Coronary artery (tissue), 2 donors: ENCODE measurements at regions not wholly inside any gene's neighbourhood (a gene's known extent, or its start where the extent isn't known, plus 50 kb on each side); places are given as distances from the start of the nearest gene placed in this dataset.

Experiments used
- DNase-seq: peaks from one replicate; pipeline ENCODE4 v3.0.0-alpha.2; 2017; ENCODE audit warnings: low spot score
- H3K27ac ChIP-seq, 2 donors: fragments of 200-600 bp; sonication (generic); one replicate each; pipeline ENCODE4 v1.5.1; 2016 to 2019
- H3K4me3 ChIP-seq: fragments of 200-600 bp; sonication (generic); 2 replicates; pipeline ENCODE4 v1.5.1; 2016; ENCODE audit warnings: mild to moderate bottlenecking, moderate library complexity
- TF ChIP-seq, protein P1 (sequence below): fragments of 200-600 bp; sonication (generic); IDR thresholded peaks from one replicate; pipeline ENCODE4 v1.5.1; 2019; ENCODE audit warnings: antibody characterized with exemption

DNA sequence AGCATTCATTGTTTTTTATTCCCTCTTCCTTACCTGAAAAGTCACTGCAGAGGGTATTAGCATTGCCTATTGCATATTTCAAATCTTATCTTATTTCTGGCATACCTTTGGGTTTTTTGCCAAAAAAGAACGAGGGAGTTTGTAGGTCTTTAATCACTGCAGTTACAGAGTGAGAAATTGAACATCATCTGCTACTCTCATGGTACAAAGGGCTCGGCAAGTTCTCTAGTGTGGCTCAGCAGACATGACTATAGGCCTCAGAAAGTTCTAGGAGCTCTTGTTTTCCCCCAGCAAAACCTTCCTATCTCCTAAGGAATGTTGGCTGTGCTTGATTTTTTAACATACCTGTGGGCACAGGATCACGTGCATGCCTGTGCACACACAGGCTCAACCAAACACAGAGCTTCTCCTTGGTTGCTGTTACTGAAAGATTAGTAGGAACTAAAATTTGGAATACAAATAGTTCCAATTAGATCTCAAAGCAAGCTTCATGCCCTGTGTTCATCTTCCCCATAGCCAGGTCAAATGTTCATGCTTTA lies 69.7 kb downstream of the CCDC185 start:
- no peak overlapping the region for H3K27ac ChIP-seq
- no peak for DNase-seq
- H3K4me3 ChIP-seq: no peak overlapping the region
- TF ChIP-seq, protein P1, sequence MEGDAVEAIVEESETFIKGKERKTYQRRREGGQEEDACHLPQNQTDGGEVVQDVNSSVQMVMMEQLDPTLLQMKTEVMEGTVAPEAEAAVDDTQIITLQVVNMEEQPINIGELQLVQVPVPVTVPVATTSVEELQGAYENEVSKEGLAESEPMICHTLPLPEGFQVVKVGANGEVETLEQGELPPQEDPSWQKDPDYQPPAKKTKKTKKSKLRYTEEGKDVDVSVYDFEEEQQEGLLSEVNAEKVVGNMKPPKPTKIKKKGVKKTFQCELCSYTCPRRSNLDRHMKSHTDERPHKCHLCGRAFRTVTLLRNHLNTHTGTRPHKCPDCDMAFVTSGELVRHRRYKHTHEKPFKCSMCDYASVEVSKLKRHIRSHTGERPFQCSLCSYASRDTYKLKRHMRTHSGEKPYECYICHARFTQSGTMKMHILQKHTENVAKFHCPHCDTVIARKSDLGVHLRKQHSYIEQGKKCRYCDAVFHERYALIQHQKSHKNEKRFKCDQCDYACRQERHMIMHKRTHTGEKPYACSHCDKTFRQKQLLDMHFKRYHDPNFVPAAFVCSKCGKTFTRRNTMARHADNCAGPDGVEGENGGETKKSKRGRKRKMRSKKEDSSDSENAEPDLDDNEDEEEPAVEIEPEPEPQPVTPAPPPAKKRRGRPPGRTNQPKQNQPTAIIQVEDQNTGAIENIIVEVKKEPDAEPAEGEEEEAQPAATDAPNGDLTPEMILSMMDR: no peak

DNA sequence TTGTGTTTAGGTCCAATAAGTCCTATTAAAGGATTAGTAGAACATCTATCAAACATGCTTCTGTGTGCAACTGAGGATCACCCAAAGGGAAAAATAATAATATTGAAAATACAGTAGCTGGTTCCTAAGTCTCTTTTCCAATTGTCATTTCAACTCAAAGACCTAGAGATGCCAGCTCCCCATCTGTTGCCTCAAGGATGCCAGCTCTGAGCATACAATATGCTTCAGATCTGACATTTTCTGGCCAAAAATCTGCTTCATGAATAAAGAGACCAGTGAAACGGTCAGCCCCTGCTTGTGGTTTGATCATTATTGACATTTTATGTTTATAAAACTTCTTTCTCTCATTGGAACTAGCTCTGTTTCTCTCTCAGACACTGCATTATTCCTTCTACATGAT lies 72.9 kb downstream of the CCDC185 start:
- Histone ChIP-seq H3K4me3 (no peak overlapping the region), H3K27ac (no peak overlapping the region)
- TF ChIP-seq, protein P1: no peak
- DNase-seq: no peak

DNA sequence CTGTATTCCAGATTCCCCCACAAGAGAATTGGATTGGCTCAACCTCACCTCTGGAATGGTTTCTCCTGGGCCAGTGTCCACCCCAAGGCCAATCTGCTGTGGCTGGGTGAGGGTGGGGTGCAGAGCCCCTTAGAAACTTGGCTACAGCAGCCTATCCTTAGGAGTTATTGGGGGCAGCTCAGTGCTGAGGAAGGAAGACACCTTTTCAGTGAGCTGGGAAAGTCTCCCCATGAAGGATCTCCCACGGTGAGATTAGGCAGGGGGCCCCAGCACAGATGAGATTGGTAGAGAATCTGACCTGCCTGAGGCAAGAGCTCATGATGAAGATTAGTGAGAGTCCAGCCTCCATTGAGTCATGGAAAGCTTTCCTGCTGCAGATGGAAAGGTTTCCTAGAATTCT lies 78.4 kb downstream of the CCDC185 start:
- no peak for DNase-seq
- TF ChIP-seq, protein P1: no peak
- Histone ChIP-seq H3K27ac (no peak overlapping the region), H3K4me3 (no peak overlapping the region)

DNA sequence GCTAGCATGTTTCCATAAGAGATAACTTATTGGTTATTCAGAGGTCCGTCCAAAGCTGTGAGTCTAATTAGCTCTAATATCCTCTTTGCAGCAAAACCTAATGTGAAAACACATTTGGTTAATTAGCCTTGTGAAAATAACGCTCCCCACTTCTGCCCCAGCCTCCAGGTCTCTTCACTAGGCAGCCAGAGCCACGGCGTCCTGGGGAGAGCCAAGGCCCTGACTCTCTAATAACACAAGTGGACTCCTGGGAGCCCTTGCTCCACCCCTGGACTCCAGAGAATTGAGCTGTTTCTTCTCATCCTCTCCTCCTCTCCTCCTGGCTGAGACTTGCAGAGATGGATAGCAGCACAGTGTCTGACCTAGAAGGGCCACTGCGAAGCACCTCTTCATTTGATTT lies 78.8 kb downstream of the CCDC185 start:
- TF ChIP-seq, protein P1: no peak
- Histone ChIP-seq H3K4me3 (no peak overlapping the region), H3K27ac (no peak overlapping the region)
- no peak for DNase-seq

DNA sequence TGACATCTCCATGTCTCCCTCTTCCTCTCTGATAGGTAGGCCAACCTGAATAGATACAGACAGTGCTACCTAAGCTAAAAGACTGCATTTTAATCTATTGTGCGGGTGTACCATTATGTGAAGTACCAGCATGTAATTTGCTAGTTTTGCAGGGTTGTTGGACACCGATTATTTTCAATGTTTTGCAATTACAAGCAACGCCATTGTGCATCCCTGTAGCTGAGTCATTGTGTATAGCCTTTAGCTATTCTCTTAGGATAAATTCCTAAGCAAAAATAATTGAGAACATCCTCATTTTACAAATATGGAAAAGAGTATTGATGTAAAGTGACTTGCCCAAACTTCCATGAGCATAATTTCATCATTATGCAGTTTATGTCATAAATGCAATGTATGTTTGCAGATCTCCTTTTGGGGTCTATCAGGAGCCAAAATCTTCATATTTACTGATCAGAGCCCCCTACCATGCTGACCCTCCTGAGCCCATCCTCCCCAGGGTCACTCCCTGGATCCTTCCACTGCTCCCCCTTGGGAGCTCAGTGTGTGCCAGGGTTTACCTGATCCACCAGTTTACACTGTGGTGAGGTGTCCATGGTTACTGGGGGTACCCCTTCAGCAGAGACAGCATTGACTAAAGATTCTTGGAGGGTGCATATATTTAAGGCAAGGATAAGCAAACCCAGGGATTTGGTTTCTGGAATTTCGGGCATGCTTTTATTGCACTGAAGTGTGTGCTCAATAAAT lies 80.6 kb downstream of the CCDC185 start:
- H3K27ac ChIP-seq: no peak overlapping the region
- TF ChIP-seq, protein P1: no peak
- H3K4me3 ChIP-seq: no peak overlapping the region
- DNase-seq: no peak

DNA sequence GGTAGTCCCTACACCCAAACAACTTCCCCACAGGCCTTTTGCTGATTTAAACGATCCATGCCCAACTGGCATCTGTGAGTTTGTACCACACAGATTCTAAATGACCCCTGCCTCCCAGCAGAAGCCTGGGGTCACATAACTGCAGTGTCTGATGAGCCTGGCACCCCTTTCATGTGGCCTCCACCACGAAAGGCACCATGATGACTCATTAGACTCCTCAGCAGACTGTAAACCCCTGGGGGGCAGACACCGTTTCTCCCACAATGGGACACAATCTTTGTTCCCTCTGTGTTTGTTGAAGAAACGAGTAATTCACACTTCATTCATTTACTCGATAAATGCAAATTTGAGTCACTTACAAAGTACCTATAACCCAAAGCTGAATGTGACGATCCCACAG lies 81.6 kb downstream of the CCDC185 start:
- TF ChIP-seq, protein P1: no peak

DNA sequence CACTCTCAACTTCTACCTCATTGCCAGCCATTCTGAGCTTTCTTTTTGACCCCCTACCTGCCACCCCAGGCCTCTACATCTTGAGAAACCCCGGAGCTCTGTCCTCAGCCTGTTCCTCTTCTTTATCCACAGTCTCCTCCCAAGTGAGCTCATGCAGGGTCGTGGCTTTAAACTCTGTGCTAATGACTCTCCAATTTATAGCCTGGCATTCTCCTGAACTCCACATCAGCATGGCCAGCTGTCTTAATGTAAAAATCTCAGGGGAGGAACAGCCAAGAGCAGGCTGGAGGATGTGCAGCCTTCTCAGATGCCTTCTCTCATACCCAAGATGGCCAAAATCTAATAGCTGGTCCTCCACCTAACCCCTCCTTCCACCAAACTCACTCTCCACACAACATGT lies 84.2 kb downstream of the CCDC185 start:
- H3K4me3 ChIP-seq: no peak overlapping the region
- TF ChIP-seq, protein P1: no peak
- no peak for DNase-seq
- no peak overlapping the region for H3K27ac ChIP-seq

More for the DNA sequence above, 81.6 kb downstream of the CCDC185 start:
- DNase-seq: no peak
- H3K27ac ChIP-seq: no peak overlapping the region
- no peak overlapping the region for H3K4me3 ChIP-seq
